NCI-H510A (cell line): ENCODE measurements at regions not wholly inside any gene's neighbourhood (a gene's known extent, or its start where the extent isn't known, plus 50 kb on each side); places are given as distances from the start of the nearest gene placed in this dataset.

Experiments used
- DNase-seq: peaks from one replicate; lab custom pipeline; 2025; lab: John Stamatoyannopoulos, UW

DNA sequence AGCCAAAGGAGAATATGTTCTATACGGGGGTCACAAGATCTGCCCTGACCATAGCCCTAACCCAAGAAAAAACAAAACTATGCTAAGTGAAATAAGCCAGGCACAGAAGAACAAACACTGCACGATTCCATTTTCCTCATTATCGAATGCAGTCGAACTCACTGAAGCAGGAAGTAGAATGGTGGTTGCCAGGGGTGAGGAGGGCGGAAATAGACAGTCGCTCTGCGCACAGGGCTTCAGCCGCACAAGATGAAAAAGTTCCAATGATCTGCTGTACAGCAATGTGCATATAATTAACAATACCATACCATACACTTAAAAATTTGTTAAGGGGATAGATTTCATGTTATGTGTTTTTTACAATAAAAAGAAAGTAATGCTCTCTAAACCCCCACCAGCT is 257.7 kb downstream of the TXNL1 start:
- no peak for DNase-seq

DNA sequence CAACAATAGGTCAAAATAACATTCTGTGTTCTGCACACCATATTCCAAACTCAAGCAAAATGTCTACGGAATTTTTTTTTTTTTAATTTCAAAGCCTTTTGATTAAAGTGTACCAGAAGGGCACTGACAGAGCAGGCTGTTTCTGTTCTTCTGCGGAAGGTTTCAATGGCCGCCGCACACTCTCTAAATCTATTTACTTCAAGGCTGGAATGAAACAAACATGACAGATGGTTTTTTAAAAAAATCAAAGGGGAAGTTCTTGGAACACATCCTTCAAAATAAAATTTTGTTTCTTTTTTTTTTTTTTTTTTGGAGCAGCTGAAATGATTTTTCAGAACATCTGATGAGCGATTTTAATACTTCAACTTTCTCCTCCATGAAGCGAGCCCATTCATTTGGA is 259.1 kb downstream of the TXNL1 start:
- DNase-seq, result no peak

DNA sequence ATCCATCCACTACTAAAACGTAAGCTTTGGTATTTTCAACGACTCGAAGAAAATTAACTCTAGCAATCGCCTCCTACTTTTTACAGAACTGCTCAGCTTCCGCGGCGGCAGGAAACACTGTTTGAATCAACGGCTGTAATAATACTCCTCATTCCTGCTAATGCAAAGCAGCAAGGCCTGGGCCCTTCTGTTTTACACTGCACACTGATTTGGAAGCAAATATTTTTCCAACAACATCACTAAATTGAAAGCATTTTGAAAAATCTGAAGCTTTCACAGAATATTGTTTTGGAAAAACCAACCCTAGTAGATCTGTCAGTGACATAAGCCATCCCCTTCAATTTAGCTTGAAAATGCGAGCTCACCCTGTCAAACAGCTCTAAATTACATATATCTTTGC is 261.2 kb downstream of the TXNL1 start:
- no peak for DNase-seq

GRCh38 chr18:56374007-56374655 is 264.3 kb downstream of the TXNL1 start:
- no peak for DNase-seq

GRCh38 chr18:56373601-56374000 is 264.8 kb downstream of the TXNL1 start:
- no peak for DNase-seq

GRCh38 chr18:56368066-56368465 is 270.3 kb downstream of the TXNL1 start:
- DNase-seq, result no peak

GRCh38 chr18:56358608-56359280 is 279.6 kb downstream of the TXNL1 start:
- DNase-seq, result no peak

- no peak for DNase-seq
Measured at GRCh38 chr18:56353663-56354260, 284.6 kb downstream of the TXNL1 start.

DNA sequence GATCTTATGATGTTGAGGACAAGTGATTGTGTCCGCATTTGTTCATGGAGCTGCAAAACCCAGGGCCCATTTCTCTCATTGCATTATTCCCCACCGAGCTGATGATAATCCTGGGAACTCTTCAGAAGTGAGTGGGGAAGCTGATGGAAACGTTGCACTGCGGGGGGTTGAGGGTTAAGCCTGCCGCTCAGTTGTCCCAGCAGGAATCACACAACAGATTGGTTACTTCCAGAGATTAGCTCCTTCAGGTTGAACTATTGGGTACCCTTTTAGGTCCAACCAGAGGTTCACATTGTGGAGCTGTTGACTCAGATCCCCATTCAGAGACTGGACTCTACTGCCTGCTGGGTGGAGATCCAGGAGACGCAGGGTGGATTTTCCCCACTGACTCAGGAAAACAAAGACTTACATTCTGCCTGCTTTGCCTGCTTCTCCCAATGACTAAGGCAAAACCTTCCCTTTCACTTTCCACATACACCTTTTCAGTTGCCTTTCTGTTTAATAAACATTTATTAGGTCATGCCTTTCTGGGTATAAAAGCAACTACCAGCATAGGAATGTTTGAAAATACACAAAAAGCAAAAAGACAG is 286.4 kb downstream of the TXNL1 start:
- DNase-seq, result no peak

- no peak for DNase-seq
Measured at GRCh38 chr18:56337507-56337906, 300.9 kb downstream of the TXNL1 start.

GRCh38 chr18:56333839-56334238 is 304.6 kb downstream of the TXNL1 start:
- no peak for DNase-seq

DNA sequence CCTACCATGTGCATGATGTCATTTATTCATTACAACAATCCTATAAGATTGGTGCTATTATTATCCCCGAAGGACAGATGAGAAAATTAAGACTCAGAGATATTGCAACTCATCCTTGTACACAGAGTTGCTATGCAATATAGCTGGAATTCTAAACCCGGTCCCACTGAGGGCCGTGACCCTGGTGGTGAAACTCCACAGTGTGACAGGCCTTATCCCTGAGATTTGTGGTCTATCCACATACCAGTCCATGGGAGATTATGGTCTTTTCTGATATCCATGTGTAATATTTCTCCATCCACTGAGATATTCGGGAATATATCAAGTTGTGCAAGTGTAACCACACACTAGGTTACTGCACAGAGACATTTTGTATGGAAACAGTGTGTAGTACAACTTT is 305.2 kb downstream of the TXNL1 start:
- DNase-seq, result no peak

DNA sequence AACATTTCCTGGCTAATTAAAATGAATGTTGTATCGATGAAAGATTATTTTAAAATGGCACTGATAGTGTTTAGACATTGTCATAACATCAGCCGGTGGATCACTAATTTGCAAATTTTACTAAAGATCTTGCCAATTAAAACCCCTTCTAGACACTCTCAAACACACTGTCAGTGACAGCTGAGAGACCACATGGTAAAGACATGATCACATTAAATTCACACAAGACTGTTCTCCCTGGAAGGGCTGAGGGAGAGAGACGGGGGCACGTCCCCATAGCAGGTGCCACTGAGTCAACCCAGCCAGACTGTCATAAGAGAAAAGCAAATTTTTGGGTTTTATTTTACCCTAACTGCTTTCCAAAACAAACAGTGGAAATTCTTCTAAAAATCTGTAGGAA is 306.0 kb downstream of the TXNL1 start:
- DNase-seq, result no peak

DNA sequence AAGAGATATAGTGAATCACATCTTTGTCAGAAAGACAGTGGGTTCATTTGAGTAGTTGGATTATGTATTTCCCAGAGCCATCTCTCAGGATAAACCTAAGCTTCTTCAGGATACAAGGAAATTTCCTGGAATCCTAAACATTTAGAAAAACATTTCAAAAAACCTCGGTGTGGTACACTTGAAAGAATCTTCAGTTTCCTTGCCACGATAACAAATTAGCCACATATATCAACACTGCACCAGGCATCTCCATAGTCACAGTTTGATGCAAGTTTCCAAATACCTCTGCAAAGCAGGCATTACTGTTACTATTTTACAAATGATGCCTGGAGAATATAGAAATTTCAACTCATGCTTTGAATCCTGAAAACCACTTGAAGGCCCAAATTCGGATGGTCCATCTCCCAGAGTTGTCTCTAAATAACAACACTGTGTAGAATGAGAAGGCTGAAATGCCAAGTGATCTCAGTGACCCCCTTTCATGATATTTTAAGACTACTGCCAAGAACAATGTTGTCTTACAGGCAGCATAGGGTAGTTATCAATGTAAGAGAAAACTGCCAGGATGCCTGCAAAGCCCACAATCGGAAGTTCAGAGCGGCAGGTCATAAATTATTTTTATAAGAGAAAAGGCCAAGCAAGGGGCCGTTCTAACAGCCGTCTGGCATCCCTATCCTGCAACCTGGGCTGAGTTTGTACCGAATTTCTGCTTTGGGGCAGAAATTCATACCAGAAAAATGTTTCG is 307.9 kb downstream of the TXNL1 start:
- no peak for DNase-seq

- DNase-seq, result no peak
Measured at GRCh38 chr18:56329536-56329935, 308.9 kb downstream of the TXNL1 start.

GRCh38 chr18:56327191-56327885 is 311.1 kb downstream of the TXNL1 start:
- no peak for DNase-seq

GRCh38 chr18:56326336-56327072 is 311.9 kb downstream of the TXNL1 start:
- no peak for DNase-seq

DNA sequence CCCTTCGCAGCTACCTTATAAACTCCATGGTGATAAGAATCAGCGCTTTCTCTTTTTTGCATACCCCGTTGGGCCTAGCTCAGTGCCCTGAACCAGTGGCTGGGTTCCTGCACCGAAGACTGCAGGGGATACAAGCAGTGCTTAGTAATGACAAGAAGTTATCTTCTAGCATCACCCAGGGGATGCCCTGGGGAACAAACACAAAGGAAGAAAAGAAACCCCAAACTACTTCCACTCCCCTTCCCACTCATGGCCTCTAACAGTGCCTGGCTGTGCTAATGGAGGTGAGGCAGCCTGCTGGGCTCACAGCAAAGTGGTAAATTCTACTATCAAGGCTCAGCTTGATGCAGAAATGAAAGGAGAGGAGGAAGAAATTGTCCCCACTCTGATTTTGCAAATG is 314.7 kb downstream of the TXNL1 start:
- no peak for DNase-seq

GRCh38 chr18:56322406-56322805 is 316.0 kb downstream of the TXNL1 start:
- no peak for DNase-seq

- DNase-seq, result no peak
Measured at GRCh38 chr18:56321470-56321869, 316.9 kb downstream of the TXNL1 start.

GRCh38 chr18:56319953-56320352 is 318.4 kb downstream of the TXNL1 start:
- DNase-seq, result no peak
